Gastrocnemius medialis (tissue), 4 donors: ENCODE measurements at regions not wholly inside any gene's neighbourhood (a gene's known extent, or its start where the extent isn't known, plus 50 kb on each side); places are given as distances from the start of the nearest gene placed in this dataset.

Source experiments
- POLR2A ChIP-seq, 2 donors: fragments of 450-650 bp; IDR thresholded peaks; one replicate each; pipeline ENCODE4 v1.6.1; 2017; ENCODE audit warnings: antibody characterized with exemption in 2 of 2, mild to moderate bottlenecking in 2 of 2, moderate library complexity in 2 of 2
- TF ChIP-seq, protein P1 (sequence below), 5 experiments: fragments of 450-650 bp in 3 of 5; fragments of 200-600 bp in 2 of 5; sonication (generic) in 2 of 5; IDR thresholded peaks in 4 of 5; conservative IDR thresholded peaks in 1 of 5; 1 replicate in 4 of 5; 2 replicates in 1 of 5; pipeline ENCODE4 v1.5.1; 2016 to 2019; ENCODE audit warnings: antibody characterized with exemption in 5 of 5, mild to moderate bottlenecking in 3 of 5, moderate library complexity in 3 of 5

DNA sequence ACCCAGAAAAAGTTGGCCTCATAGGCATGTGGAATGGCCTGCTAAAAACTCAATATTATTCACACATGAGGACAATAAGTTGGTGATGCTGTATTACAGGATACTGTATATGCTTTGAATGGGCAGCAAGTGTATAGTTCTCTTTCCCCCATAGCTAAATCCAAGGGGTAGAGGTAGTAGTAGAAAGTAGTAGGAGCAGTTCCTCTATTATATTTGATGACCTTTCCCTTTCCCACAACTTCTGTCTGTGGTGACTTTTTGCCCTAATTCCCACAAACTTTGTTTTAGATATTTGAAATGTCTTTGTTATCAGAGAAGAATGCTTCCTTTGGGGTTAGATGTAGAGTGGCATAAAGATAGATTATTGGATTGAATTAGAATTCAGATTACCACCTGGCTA lies 154.0 kb upstream of the STEAP4 start:
- TF ChIP-seq, protein P1, sequence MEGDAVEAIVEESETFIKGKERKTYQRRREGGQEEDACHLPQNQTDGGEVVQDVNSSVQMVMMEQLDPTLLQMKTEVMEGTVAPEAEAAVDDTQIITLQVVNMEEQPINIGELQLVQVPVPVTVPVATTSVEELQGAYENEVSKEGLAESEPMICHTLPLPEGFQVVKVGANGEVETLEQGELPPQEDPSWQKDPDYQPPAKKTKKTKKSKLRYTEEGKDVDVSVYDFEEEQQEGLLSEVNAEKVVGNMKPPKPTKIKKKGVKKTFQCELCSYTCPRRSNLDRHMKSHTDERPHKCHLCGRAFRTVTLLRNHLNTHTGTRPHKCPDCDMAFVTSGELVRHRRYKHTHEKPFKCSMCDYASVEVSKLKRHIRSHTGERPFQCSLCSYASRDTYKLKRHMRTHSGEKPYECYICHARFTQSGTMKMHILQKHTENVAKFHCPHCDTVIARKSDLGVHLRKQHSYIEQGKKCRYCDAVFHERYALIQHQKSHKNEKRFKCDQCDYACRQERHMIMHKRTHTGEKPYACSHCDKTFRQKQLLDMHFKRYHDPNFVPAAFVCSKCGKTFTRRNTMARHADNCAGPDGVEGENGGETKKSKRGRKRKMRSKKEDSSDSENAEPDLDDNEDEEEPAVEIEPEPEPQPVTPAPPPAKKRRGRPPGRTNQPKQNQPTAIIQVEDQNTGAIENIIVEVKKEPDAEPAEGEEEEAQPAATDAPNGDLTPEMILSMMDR (IDR thresholded peaks at IDR 0.05 in 4 of 5, conservative IDR thresholded peaks at IDR 0.05 in 1 of 5): no peak
- TF ChIP-seq POLR2A (IDR thresholded peaks at IDR 0.05): no peak
